ENCODE measurements at regions not wholly inside any gene's neighbourhood (a gene's known extent, or its start where the extent isn't known, plus 50 kb on each side); places are given as distances from the start of the nearest gene placed in this dataset.

DNA sequence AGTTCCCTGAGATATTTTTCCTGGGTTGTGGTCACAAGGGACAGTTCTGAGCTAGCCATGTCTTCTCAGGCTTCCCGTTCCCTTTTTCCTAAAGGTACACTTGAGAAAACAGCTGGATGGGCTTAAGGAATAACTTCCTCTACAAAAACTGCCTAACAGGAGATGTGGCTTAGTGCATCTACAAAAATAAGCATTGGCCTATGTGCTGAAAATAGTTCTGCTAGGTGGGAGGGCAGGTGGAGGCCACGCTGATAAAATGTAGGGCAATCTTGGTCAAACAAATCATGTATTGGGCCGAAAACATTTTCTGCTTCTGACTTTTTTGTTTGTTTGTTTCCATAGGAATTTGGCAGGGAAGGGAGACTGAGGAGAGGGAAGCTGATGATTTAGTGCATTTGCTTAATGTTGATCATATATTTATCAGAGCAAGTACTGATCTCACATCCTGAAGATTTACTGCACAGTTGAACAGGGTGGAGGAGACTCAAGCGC is 409.4 kb upstream of the FZD8 start:
- whole genome bisulfite sequencing, 2 experiments (ENCODE audit: extremely low coverage in 2 of 2, insufficient read length in 1 of 2) = no CpG with 5 or more reads among the region's 4 CpGs
- POLR2A ChIA-PET (ENCODE audit: unreplicated experiment) = no interaction called here
- H2BK120ac ChIP-seq (ENCODE audit: low read depth, low read length) = no peak overlapping the region
- no peak overlapping the region for H3K9ac ChIP-seq (ENCODE audit: low read depth, low read length)
- no peak overlapping the region for H3K27ac ChIP-seq (ENCODE audit: insufficient read depth, low read length)
- H3K79me1 ChIP-seq (ENCODE audit: low read depth in 1 of 2, low read length in 2 of 2) = no peaks in the 10 kb centered on the region
- no peaks in the 10 kb centered on the region for H3K36me3 ChIP-seq (ENCODE audit: control insufficient read depth, insufficient read depth, low read length)
- intact Hi-C loops (cut with micrococcal nuclease) = no loop called here
- in situ Hi-C loops (cut with MboI; ENCODE audit: low sequenced_read_pairs) = no loop called here
- dilution Hi-C loops (cut with HindIII; ENCODE audit: low sequenced_read_pairs, unreplicated experiment) = no loop called here
- H4K8ac ChIP-seq (ENCODE audit: low read depth in 2 of 2, low read length in 2 of 2) = no peak overlapping the region
- H2AK5ac ChIP-seq (ENCODE audit: low read depth, low read length) = no peak overlapping the region
- H2BK5ac ChIP-seq (ENCODE audit: low read depth, low read length, poor library complexity, severe bottlenecking) = no peak overlapping the region
- H2BK15ac ChIP-seq (ENCODE audit: low read depth, low read length) = no peak overlapping the region
- no peaks in the 10 kb centered on the region for H4K20me1 ChIP-seq (ENCODE audit: insufficient read depth, low read length)
- H2AFZ ChIP-seq (replicated peaks; ENCODE audit: low read length, poor library complexity) = no peak overlapping the region
- BruUV-seq (replicated peaks) = no TSS peak
- no peak overlapping the region for H2AK9ac ChIP-seq (replicated peaks; ENCODE audit: low read depth, low read length, poor library complexity)
- DNase-seq = no peak
- no peaks in the 10 kb centered on the region for H3K4me1 ChIP-seq (ENCODE audit: control insufficient read depth, insufficient read depth, low read length)
- H3K56ac ChIP-seq (ENCODE audit: extremely low read depth, insufficient read depth, low read length) = no peak overlapping the region
- TF ChIP-seq, protein P1, sequence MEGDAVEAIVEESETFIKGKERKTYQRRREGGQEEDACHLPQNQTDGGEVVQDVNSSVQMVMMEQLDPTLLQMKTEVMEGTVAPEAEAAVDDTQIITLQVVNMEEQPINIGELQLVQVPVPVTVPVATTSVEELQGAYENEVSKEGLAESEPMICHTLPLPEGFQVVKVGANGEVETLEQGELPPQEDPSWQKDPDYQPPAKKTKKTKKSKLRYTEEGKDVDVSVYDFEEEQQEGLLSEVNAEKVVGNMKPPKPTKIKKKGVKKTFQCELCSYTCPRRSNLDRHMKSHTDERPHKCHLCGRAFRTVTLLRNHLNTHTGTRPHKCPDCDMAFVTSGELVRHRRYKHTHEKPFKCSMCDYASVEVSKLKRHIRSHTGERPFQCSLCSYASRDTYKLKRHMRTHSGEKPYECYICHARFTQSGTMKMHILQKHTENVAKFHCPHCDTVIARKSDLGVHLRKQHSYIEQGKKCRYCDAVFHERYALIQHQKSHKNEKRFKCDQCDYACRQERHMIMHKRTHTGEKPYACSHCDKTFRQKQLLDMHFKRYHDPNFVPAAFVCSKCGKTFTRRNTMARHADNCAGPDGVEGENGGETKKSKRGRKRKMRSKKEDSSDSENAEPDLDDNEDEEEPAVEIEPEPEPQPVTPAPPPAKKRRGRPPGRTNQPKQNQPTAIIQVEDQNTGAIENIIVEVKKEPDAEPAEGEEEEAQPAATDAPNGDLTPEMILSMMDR (conservative IDR thresholded peaks at IDR 0.05; ENCODE audit: low read depth, low read length) = no peak
- TF ChIP-seq FOS (IDR thresholded peaks at IDR 0.05; ENCODE audit: low read depth, low read length) (no peak), RFX5 (IDR thresholded peaks at IDR 0.05; ENCODE audit: low read depth, low read length) (no peak), CHD1 (IDR thresholded peaks at IDR 0.05; ENCODE audit: low read depth, low read length) (no peak), CEBPB (IDR thresholded peaks at IDR 0.05; ENCODE audit: low read depth, low read length) (no peak), RAD21 (IDR thresholded peaks at IDR 0.05; ENCODE audit: low read length) (no peak), RCOR1 (IDR thresholded peaks at IDR 0.05; ENCODE audit: insufficient replicate concordance, low read length) (no peak), MAZ (IDR thresholded peaks at IDR 0.05; ENCODE audit: borderline replicate concordance, low read depth, low read length) (no peak), POLR2A (IDR thresholded peaks at IDR 0.05; ENCODE audit: low read depth, low read length) (no peak), NFE2L2 (IDR thresholded peaks at IDR 0.05; ENCODE audit: low read depth, low read length) (no peak), BHLHE40 (IDR thresholded peaks at IDR 0.05; ENCODE audit: low read depth, low read length) (no peak), SMC3 (IDR thresholded peaks at IDR 0.05; ENCODE audit: low read depth, low read length) (no peak), MAFK (IDR thresholded peaks at IDR 0.05; ENCODE audit: low read depth, low read length) (no peak)
- TF ChIP-seq, protein P2, sequence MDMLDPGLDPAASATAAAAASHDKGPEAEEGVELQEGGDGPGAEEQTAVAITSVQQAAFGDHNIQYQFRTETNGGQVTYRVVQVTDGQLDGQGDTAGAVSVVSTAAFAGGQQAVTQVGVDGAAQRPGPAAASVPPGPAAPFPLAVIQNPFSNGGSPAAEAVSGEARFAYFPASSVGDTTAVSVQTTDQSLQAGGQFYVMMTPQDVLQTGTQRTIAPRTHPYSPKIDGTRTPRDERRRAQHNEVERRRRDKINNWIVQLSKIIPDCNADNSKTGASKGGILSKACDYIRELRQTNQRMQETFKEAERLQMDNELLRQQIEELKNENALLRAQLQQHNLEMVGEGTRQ (IDR thresholded peaks at IDR 0.05; ENCODE audit: low read depth, low read length) = no peak
- H3K4me3 ChIP-seq (ENCODE audit: insufficient read depth, low read depth, low read length) = no peak overlapping the region
- H3K4me2 ChIP-seq (ENCODE audit: low read depth, low read length) = no peak overlapping the region
- no peak overlapping the region for H3K4ac ChIP-seq (ENCODE audit: low read depth, low read length)
- ATAC-seq (ENCODE audit: low read depth) = no peak
- no peaks in the 10 kb centered on the region for H3K9me1 ChIP-seq (ENCODE audit: insufficient read depth, low read length)
- no peak overlapping the region for H3K18ac ChIP-seq (ENCODE audit: low read depth, low read length)
- H2BK20ac ChIP-seq (ENCODE audit: low read depth, low read length) = no peak overlapping the region
- no peak overlapping the region for H4K91ac ChIP-seq (ENCODE audit: insufficient read depth, low read depth, low read length)
- CTCF ChIA-PET = no interaction called here
- no peak overlapping the region for H4K5ac ChIP-seq (ENCODE audit: low read depth, low read length)
- no peak overlapping the region for H3K14ac ChIP-seq (replicated peaks; ENCODE audit: low read depth, low read length)
- H3K9me3 ChIP-seq (ENCODE audit: control insufficient read depth, insufficient read depth, low read length) = peaks cover 4% of the 10 kb centered on the region; the same call in 1 of the 2 replicates
- no peaks in the 10 kb centered on the region; the same call in 1 of the 2 replicates for H3K27me3 ChIP-seq (ENCODE audit: control insufficient read depth, insufficient read depth, low read length)
- no peak overlapping the region for H3K23ac ChIP-seq (ENCODE audit: low read depth, low read length)

All from IMR-90 (cell line).